Progenitor cell of endocrine pancreas (in vitro differentiated cells): ENCODE measurements at regions not wholly inside any gene's neighbourhood (a gene's known extent, or its start where the extent isn't known, plus 50 kb on each side); places are given as distances from the start of the nearest gene placed in this dataset.

ENCODE experiments used
- DNase-seq: peaks from one replicate; pipeline ENCODE4 v3.0.0; 2021; ENCODE audit warnings: low spot score; ENCODE audit not compliant: unreplicated experiment
- H3K27ac Mint-ChIP-seq: 2 replicates; pipeline ENCODE4 v1.8.0; 2021; ENCODE audit warnings: mild to moderate bottlenecking, moderate library complexity, mixed read lengths
- H3K27me3 Mint-ChIP-seq: 2 replicates; pipeline ENCODE4 v1.8.0; 2021; ENCODE audit warnings: mixed read lengths
- H3K36me3 Mint-ChIP-seq: 2 replicates; pipeline ENCODE4 v1.8.0; 2022; ENCODE audit warnings: mixed read lengths; ENCODE audit not compliant: insufficient read depth
- H3K4me1 Mint-ChIP-seq: 2 replicates; pipeline ENCODE4 v1.8.0; 2021; ENCODE audit warnings: low read depth, mixed read lengths
- H3K4me3 Mint-ChIP-seq: 2 replicates; pipeline ENCODE4 v1.8.0; 2021; ENCODE audit warnings: low read depth, mild to moderate bottlenecking, moderate library complexity, mixed read lengths
- H3K9me3 Mint-ChIP-seq: 2 replicates; pipeline ENCODE4 v1.8.0; 2021; ENCODE audit warnings: low read depth, mixed read lengths
- TF ChIP-seq, protein P1 (sequence below): fragments of 200-600 bp; sonication (generic); IDR thresholded peaks from one replicate; pipeline ENCODE4 v1.5.0; 2021; ENCODE audit warnings: antibody characterized with exemption, mild to moderate bottlenecking; ENCODE audit not compliant: unreplicated experiment

DNA sequence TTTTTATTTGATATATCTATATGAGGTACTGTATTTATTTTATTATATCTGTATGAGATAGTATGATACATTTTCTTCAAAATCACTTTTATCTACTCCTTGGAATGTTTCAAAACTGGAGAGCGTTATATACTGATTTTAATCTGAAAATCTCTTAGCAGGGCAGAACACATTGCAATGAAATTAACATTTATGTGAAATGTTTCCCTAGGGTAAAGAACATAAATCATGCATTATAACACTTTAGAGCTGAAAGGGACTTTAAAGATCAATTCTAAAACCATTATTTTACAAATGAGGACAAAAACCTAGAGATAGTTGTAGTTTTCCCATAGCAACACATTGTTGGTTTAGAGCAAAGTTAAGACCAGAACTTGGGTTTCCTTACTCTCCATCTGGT, 153.7 kb downstream of the ATOH1 start:
- no peaks in the 10 kb centered on the region for H3K27me3 Mint-ChIP-seq
- H3K27ac Mint-ChIP-seq: no peak overlapping the region
- no peak overlapping the region for H3K4me3 Mint-ChIP-seq
- H3K4me1 Mint-ChIP-seq: peaks cover 1% of the 10 kb centered on the region
- DNase-seq: no peak
- peaks cover 3% of the 10 kb centered on the region for H3K36me3 Mint-ChIP-seq
- H3K9me3 Mint-ChIP-seq: peaks cover 11% of the 10 kb centered on the region
- TF ChIP-seq, protein P1, sequence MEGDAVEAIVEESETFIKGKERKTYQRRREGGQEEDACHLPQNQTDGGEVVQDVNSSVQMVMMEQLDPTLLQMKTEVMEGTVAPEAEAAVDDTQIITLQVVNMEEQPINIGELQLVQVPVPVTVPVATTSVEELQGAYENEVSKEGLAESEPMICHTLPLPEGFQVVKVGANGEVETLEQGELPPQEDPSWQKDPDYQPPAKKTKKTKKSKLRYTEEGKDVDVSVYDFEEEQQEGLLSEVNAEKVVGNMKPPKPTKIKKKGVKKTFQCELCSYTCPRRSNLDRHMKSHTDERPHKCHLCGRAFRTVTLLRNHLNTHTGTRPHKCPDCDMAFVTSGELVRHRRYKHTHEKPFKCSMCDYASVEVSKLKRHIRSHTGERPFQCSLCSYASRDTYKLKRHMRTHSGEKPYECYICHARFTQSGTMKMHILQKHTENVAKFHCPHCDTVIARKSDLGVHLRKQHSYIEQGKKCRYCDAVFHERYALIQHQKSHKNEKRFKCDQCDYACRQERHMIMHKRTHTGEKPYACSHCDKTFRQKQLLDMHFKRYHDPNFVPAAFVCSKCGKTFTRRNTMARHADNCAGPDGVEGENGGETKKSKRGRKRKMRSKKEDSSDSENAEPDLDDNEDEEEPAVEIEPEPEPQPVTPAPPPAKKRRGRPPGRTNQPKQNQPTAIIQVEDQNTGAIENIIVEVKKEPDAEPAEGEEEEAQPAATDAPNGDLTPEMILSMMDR: no peak

DNA sequence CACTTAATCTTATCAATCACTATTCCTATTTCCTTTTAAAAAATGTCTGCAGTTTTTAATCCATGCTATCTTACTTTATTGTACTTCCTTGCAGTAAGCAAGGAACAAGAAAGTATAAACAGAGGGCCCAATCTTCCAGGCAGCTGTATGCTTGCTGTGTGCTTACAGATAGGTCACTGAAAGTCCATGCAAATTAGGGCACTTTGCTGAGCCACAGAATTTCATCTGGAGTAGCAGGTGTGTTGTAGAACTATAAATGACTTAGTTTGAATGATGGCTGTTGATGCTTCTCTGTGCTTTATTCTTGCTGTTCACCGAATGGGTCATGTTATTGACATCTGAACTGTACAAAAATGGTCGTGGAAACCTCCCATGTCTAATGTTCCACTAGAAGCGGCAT, 154.6 kb downstream of the ATOH1 start:
- H3K27ac Mint-ChIP-seq: no peak overlapping the region
- no peak overlapping the region for H3K4me3 Mint-ChIP-seq
- peaks cover 8% of the 10 kb centered on the region for H3K9me3 Mint-ChIP-seq
- H3K4me1 Mint-ChIP-seq: peaks cover 1% of the 10 kb centered on the region
- no peak for DNase-seq
- TF ChIP-seq, protein P1: no peak
- no peaks in the 10 kb centered on the region for H3K27me3 Mint-ChIP-seq
- peaks cover 3% of the 10 kb centered on the region for H3K36me3 Mint-ChIP-seq

DNA sequence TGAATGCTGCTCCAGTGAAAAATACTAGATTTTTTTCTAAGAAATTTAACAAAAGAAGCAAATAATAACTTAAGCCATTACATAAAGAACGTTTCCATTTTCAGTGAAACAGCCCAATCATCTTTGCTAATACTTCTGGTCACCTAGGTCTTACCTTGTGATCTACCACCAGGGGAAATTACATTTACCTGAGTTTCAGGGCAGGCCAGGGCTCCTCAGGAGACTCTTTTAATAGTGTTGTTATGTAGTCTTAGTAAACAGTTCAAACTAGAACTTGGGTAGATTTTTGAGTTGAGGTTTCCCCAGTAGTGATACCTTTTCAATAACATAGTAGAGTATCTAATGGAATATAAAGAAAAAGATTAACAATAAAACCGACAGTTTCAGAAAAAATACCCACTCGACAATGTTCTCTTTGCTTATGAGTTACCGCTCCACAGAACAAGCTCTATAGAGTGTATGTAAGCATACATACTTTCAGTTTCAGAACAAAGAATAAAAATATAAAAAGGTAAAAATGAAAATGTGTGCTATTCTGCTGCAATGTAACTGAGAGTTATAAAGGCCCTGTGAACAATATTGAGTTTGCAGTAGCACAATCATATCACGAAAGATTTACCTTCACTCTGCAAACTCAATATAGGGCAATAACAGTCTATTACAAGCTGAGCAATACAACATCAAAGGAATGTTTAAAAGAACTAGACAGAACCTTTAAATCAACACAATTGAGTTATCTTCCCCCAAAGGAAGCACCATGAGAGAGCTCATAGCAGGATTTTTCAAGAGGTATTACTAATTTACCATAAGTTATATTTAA, 165.8 kb downstream of the ATOH1 start:
- Mint-ChIP-seq H3K9me3 (no peaks in the 10 kb centered on the region), H3K27me3 (no peaks in the 10 kb centered on the region), H3K27ac (no peak overlapping the region), H3K36me3 (no peaks in the 10 kb centered on the region), H3K4me1 (peaks cover 2% of the 10 kb centered on the region), H3K4me3 (no peak overlapping the region)
- TF ChIP-seq, protein P1: no peak
- no peak for DNase-seq

DNA sequence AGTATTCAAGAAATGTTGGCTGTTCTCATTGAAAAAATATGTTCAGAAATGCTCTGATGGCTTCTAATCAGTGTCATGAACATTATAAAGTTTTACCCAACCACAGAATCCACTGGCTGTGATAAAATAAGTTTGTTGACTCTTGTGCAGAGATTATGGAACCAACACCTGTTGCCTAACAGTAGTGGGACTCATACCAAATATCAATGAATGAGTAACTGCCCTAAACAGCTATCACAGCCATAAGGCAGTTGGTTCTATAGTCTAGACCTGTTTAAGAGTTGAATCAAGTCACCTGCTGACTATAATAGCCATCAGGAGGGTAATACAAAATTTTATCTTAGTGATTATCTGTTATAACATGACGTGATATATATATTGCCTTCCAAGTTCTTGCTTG, 168.3 kb downstream of the ATOH1 start:
- Mint-ChIP-seq H3K36me3 (no peaks in the 10 kb centered on the region), H3K4me3 (no peak overlapping the region), H3K27me3 (no peaks in the 10 kb centered on the region), H3K4me1 (no peaks in the 10 kb centered on the region), H3K27ac (no peak overlapping the region), H3K9me3 (no peaks in the 10 kb centered on the region)
- TF ChIP-seq, protein P1: no peak
- DNase-seq: no peak

DNA sequence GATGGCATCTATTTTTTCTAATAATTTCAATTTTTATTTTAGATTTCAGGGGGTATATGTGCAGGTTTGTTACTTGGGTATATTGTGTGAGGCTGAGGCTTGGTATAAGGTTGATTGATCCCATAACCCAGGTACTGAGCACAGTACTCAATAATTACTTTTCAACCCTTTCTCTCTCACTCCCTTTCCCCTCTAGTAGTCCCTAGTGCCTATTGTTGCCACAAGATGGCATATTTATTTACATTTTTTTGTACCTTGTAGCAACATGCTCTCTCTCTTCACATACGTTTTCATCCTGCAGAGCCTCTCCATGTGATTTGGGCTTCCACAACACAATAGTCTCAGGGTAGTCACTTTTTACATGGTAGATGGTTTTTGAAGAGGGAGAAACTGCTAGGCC, 172.0 kb downstream of the ATOH1 start:
- Mint-ChIP-seq H3K27ac (no peak overlapping the region), H3K27me3 (no peaks in the 10 kb centered on the region), H3K36me3 (no peaks in the 10 kb centered on the region), H3K9me3 (no peaks in the 10 kb centered on the region), H3K4me3 (no peak overlapping the region), H3K4me1 (no peaks in the 10 kb centered on the region)
- TF ChIP-seq, protein P1: no peak
- no peak for DNase-seq
